HG03159 (cell line): ENCODE measurements at regions not wholly inside any gene's neighbourhood (a gene's known extent, or its start where the extent isn't known, plus 50 kb on each side); places are given as distances from the start of the nearest gene placed in this dataset.
A peak's percentile ranks its signal among the peaks of the same experiment; 100 is the strongest.

ENCODE experiments used
- ATAC-seq: cut with Tn5 transposase; IDR thresholded peaks from one replicate; pipeline ENCODE4 v1.9.1; 2021; ENCODE audit warnings: mild to moderate bottlenecking, moderate library complexity; ENCODE audit not compliant: unreplicated experiment

- peak; percentile 58 for ATAC-seq
These were observed 268.7 kb downstream of the MZT1 start for GRCh38 chr13:72458701-72459100.

DNA sequence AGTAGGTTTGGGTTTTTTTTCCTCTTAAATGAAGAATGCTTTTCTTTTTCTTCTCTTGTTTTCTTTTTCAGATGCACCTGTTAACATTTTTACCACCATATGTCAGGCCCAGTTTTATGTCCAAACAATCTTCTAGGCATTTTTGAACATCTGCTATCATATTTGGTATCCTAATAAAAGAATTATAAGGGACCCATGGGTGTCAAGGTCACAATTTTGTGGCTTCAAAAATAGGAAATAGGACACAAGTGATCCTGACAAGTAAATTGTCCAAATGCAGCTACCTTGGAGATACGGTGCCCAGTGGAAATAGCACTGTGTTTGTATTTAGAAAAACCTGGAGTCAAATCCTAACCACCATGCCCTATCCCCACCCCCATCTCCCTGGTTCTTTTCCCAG is 270.3 kb downstream of the MZT1 start:
- ATAC-seq: no peak

DNA sequence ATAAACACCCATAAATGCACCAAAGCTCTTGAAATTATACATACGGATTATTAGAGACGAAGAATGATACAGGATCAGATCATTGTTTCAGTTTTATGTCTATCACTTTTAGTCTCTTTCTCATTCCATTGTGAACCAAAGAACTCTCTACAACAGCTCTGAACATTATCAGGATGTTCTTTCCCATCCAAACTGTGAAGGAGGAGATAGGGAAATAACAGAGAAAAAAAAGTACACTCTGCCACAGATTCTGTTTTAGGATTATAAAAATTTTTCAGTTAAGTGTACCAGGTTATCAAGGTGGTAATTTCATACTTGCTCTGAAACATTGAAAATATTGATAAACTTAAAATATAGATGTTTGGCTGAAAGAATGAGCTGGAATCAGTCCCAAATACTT is 270.9 kb downstream of the MZT1 start:
- no peak for ATAC-seq

GRCh38 chr13:72453161-72453560 is 274.3 kb downstream of the MZT1 start:
- no peak for ATAC-seq

DNA sequence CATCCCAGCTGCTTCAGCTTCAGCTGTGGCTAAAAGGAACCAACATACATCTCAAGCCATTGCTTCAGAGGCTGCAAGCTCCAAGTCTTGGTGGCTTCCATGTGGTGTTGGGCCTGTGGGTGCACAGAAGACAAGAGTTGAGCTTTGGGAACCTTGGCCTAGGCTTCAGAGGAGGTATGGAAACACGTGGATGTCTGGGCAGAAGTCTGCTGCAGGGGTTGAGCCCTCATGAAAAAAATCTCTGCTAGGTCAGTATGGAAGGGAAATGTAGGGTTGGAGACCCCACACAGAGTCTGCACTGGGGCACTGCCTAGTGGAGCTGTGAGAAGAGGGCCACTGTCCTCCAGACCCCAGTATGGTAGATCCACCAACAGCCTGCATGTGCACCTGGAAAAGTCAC is 279.3 kb downstream of the MZT1 start:
- no peak for ATAC-seq

DNA sequence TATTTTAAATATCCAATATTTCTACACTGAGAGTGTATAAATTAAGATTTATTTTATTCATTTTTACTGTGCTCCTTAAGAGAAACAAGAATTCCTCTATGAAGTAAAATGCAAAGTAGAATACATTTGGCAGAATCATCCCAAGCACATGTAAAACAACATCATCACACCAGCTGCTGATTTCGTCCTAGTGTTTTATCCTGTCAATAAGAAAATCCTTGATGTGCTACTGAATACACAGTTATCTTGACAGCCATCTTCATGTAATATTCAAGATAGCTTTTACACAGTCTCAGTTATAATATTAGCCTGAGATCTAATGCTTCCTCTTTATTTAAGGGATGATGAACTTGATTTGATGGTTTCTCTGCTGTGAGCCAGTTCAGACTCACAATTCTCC is 282.4 kb downstream of the MZT1 start:
- no peak for ATAC-seq

- ATAC-seq: no peak
These were observed 290.0 kb downstream of the MZT1 start for GRCh38 chr13:72437458-72437857.

GRCh38 chr13:72435251-72435650 is 292.2 kb downstream of the MZT1 start:
- no peak for ATAC-seq

DNA sequence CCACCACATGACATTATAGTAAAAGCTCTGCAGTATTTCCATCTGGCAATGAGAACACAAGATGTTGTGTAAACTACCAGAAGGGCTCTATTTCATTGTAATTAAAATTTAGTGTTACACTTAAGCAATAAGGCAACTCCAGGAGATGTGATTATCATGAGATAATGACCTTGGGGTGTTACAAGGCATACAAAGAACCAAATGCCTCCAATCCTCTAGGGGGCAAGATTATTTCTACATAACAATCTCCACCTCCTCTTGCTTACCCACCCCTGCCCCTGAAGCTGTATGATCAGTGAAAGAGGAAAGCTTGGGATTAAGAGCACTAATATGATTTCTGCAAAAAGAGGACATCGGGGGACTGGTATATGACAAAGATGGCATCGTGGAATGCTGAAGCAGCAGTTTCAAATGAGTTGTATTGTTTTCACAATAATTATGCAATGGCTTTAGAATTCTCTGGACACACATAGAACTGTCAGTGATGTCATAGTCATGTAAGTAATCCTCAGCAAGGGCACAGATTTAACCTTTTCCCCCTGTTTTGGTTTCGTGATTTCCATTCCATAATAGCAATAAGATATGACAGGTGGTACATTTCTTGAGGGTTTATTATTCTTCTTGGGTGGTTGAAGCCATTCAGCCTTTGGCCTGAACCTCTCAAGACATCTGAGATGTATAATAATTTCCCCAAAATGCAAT is 295.3 kb downstream of the MZT1 start:
- ATAC-seq: no peak

GRCh38 chr13:72430923-72431322 is 296.5 kb downstream of the MZT1 start:
- no peak for ATAC-seq

DNA sequence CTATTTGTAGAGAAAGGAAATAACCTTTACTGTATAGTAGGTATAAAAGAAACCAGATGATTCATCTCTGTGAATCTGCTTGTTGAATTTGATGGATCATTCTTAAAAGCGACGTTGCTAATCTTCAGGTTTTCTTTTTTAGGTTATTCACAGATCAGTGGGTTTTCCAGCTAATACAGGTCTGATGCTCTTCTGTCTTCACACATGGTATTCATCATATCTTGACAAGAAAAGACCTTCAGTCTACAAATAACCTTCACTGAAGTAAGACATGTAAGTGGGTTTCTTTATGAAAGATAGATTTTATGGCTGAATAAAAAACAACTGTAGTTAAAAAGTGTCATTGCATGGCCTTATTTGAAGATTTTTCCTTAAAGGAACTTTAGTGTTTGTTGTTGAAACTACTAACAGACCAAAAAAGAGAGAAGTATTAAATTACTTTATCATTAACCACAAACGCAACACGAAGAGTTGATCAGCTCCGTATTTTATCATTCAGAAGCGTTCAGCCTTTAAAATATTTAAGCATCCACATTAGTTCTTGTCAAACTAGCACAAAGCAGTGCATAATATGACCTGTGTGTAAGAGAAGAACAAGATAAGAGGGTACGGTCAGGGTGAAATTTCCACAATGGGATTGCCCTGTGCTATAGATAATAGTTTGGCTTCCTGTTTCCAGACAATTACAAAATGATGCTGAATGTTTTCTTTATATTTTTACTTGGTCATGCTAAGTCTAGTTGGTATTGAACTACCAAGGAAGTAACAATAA is 299.5 kb downstream of the MZT1 start:
- no peak for ATAC-seq

- ATAC-seq: no peak
These were observed 303.4 kb downstream of the MZT1 start for GRCh38 chr13:72424059-72424458.

GRCh38 chr13:72415817-72416216 is 311.6 kb downstream of the MZT1 start:
- ATAC-seq: no peak

- ATAC-seq: no peak
These were observed 314.9 kb downstream of the MZT1 start for GRCh38 chr13:72412481-72412880.

GRCh38 chr13:72405441-72405840 is 322.0 kb downstream of the MZT1 start:
- ATAC-seq: no peak

GRCh38 chr13:72403396-72404010 is 323.9 kb downstream of the MZT1 start:
- ATAC-seq: no peak

DNA sequence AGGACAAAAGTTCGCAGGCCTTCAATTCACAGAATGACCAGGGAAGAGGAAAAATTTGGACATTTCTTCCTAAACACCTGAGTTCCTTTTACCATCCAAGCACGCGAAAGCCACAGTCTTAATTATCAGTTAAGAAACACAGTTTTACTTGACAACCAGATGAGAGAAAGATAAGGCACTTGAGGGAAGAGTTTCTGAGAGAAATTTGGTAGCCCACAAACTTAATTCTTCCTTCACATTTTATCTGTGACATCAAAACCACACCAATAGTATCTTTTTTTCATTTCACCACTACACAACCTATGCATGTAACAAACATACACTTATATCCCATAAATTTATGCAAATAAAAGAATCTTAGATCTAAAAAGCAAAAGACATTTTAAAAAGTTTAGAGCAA is 326.6 kb downstream of the MZT1 start:
- no peak for ATAC-seq

DNA sequence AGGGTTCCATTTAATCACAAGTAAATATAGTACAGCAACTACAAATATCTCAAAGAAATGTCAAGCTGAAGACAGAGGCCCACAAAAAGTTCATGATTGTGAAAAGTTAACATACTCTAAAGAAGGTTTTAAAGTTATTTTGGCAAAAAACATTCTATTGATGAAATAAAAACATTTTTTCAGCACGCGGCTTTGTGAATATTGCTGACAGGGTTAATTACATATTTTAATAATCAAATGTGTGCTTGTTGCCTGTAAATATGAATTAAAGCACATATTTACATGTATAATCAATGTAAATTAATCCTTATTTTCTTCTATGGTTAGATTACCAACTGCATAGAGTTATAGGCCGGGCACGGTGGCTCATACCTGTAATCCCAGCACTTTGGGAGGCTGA is 328.1 kb downstream of the MZT1 start:
- no peak for ATAC-seq

GRCh38 chr13:72397265-72397664 is 330.2 kb downstream of the MZT1 start:
- ATAC-seq: no peak

DNA sequence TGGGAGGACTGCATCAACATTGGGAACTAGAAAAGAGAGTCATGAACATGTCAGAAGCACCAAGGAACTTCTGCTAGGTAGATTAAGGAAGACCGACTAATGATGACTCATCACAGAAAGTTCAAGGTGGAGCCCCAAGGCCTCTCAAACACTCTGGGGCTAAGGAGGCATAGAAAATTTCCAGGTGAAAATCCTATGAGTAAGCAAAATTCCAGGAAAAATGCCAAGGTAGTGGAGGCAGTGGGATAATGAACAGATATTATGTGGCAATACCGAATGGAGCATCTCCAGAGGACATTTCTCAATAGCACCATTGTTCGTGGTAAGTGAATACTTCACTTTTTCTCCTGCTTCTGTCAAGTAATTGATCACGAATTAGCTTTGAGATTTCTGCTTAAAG is 336.5 kb downstream of the MZT1 start:
- ATAC-seq: no peak

DNA sequence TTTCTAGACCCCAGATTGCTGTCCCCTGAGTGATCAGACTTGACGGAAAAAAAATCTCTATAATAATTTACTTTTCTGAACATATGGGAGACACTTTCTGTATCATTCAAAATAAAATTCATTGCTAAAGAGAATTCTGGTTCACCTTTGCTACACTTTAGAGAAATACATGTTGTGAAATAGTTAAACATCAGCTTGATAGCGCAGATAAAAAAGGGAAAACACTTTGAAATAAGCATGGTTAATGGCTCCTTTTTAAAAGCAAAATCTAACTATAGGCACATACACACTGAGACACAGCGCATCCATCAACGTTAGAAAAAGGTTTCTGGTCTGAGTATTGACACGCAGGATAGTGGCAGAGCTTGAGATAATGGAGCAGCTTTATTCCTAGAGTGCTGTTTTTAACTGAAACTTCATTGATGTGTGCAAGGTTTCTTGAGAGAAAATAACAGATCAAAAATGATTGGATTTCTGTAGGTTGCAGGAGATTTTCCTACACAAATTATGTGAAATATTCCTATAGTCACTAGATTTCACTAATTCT is 341.2 kb downstream of the MZT1 start:
- ATAC-seq: no peak

DNA sequence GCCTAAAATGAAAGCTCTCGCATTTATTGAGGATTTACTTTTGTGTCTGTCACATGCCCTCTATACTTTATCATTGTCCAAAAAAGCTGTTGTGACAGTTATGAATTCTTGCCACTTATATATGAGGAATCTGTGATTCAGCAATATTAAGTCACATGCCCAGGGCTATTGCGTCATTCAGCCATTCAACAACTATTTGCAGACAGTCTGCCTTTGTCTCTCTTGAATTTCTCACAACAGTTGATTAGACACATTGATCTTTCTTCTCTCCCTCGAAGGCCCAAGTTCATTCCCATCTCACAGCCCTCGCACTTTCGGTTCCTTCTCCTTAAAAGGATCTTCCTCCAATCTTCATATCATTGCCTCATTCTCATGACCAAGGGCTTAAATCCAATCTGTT is 342.6 kb downstream of the MZT1 start:
- no peak for ATAC-seq
